ENCODE measurements at regions not wholly inside any gene's neighbourhood (a gene's known extent, or its start where the extent isn't known, plus 50 kb on each side); places are given as distances from the start of the nearest gene placed in this dataset.

GRCh38 chr2:9714630-9715214 lies 83.9 kb upstream of the YWHAQ start:
- no peak overlapping the region for H2AFZ ChIP-seq (ENCODE audit: low read depth, low read length, poor library complexity, severe bottlenecking)
- TF ChIP-seq FOSL1 (IDR thresholded peaks at IDR 0.05; ENCODE audit: low read depth), result no peak
- no peak for TF ChIP-seq TCF7L2 (IDR thresholded peaks at IDR 0.05; ENCODE audit: borderline replicate concordance, extremely low read depth, insufficient read depth, insufficient read length)
- TF ChIP-seq SP1 (IDR thresholded peaks at IDR 0.05; ENCODE audit: low read depth), result no peak
- TF ChIP-seq JUND (IDR thresholded peaks at IDR 0.05), result no peak
- TF ChIP-seq EZH2phosphoT487 (IDR thresholded peaks at IDR 0.05; ENCODE audit: borderline replicate concordance), result no peak
- TF ChIP-seq SIN3A (IDR thresholded peaks at IDR 0.05; ENCODE audit: low read depth), result no peak
- TF ChIP-seq RAD21 (IDR thresholded peaks at IDR 0.05; ENCODE audit: low read depth), result no peak
- TF ChIP-seq POLR2AphosphoS5 (IDR thresholded peaks at IDR 0.05; ENCODE audit: low read depth, low read length), result no peak
- TF ChIP-seq ELF1 (IDR thresholded peaks at IDR 0.05; ENCODE audit: borderline replicate concordance, low read depth), result no peak
- no peak for TF ChIP-seq EZH2 (IDR thresholded peaks at IDR 0.05)
- TF ChIP-seq ZNF274 (IDR thresholded peaks at IDR 0.05; ENCODE audit: low read depth, low read length), result no peak
- TF ChIP-seq CTCF (IDR thresholded peaks at IDR 0.05 in 2 of 3, conservative IDR thresholded peaks at IDR 0.05 in 1 of 3; ENCODE audit: borderline replicate concordance in 1 of 3, insufficient read depth in 1 of 3, low read depth in 2 of 3, low read length in 2 of 3), result no peak
- TF ChIP-seq REST (IDR thresholded peaks at IDR 0.05; ENCODE audit: low read depth), result no peak
- TF ChIP-seq CEBPB (IDR thresholded peaks at IDR 0.05; ENCODE audit: low read depth), result no peak
- no peak for TF ChIP-seq ATF3 (IDR thresholded peaks at IDR 0.05)
- H3K4me1 ChIP-seq (ENCODE audit: control insufficient read depth in 1 of 2, insufficient read depth in 2 of 2, low read length in 2 of 2), result peaks cover 0 to 6% of the 10 kb centered on the region in 2 experiments; a peak in 1 of 4 replicates
- no peak overlapping the region for H3K4me2 ChIP-seq (ENCODE audit: low read length)
- H3K4me3 ChIP-seq (replicated peaks in 1 of 2; ENCODE audit: low read depth in 1 of 2, low read length in 2 of 2), result no peak overlapping the region
- no peaks in the 10 kb centered on the region for H3K36me3 ChIP-seq (ENCODE audit: control insufficient read depth in 1 of 2, insufficient read depth in 2 of 2, low read length in 2 of 2)
- no peak overlapping the region for H3K27ac ChIP-seq (ENCODE audit: low read depth, low read length)
- H3K79me2 ChIP-seq (ENCODE audit: insufficient read depth, low read length), result no peaks in the 10 kb centered on the region
- POLR2A ChIA-PET, result no interaction called here
- H3K9me2 ChIP-seq (ENCODE audit: insufficient read depth), result no peaks in the 10 kb centered on the region
- RAD21 ChIA-PET (ENCODE audit: low non-redundant PET in 1 of 2, low total read pairs in 2 of 2, uncharacterized antibody in 2 of 2, unreplicated experiment in 2 of 2), result no interaction called here
- no TSS peak for BruUV-seq (replicated peaks)
- DNase-seq (ENCODE audit: low read depth, low spot score) (no peak), ATAC-seq (no peak)
- no peaks in the 10 kb centered on the region for H3K9me3 ChIP-seq (ENCODE audit: control insufficient read depth in 1 of 2, insufficient read depth in 1 of 2, low read depth in 1 of 2, low read length in 2 of 2)
- no peaks in the 10 kb centered on the region for H4K20me1 ChIP-seq (ENCODE audit: insufficient read depth)
- intact Hi-C loops (cut with micrococcal nuclease), result no loop called here
- H3K9ac ChIP-seq (ENCODE audit: low read length), result no peak overlapping the region
- no peaks in the 10 kb centered on the region for H3K27me3 ChIP-seq (ENCODE audit: insufficient read depth, low read length)
- CTCF ChIA-PET, result no interaction called here

All from HCT116 (cell line).